ENCODE measurements at regions not wholly inside any gene's neighbourhood (a gene's known extent, or its start where the extent isn't known, plus 50 kb on each side); places are given as distances from the start of the nearest gene placed in this dataset.

- TF ChIP-seq ZNF337 (CRISPR knock-in tag; IDR thresholded peaks at IDR 0.05; ENCODE audit: borderline replicate concordance, low read depth) (no peak), KDM3A (CRISPR knock-in tag; IDR thresholded peaks at IDR 0.05; ENCODE audit: low read depth) (no peak), ZNF543 (CRISPR knock-in tag; IDR thresholded peaks at IDR 0.05) (no peak), RFXANK (CRISPR knock-in tag; IDR thresholded peaks at IDR 0.05) (no peak), ARID2 (CRISPR knock-in tag; IDR thresholded peaks at IDR 0.05; ENCODE audit: borderline replicate concordance) (no peak), NR3C1 (CRISPR knock-in tag; IDR thresholded peaks at IDR 0.05) (no peak), PRPF4 (IDR thresholded peaks at IDR 0.05; ENCODE audit: low read depth, low read length, poor library complexity, severe bottlenecking) (no peak), BCL6 (CRISPR knock-in tag; IDR thresholded peaks at IDR 0.05) (0 out of 2 replicates have a peak, but pooled peaks have one; percentile 8), HES4 (CRISPR knock-in tag; IDR thresholded peaks at IDR 0.05; ENCODE audit: borderline replicate concordance) (no peak), ARNTL (CRISPR knock-in tag; IDR thresholded peaks at IDR 0.05) (no peak), PITX1 (CRISPR knock-in tag; IDR thresholded peaks at IDR 0.05) (no peak), ZNF724P (CRISPR knock-in tag; IDR thresholded peaks at IDR 0.05; ENCODE audit: borderline replicate concordance) (no peak), ZBTB38 (CRISPR knock-in tag; IDR thresholded peaks at IDR 0.05) (no peak), NR1H2 (CRISPR knock-in tag; IDR thresholded peaks at IDR 0.05; ENCODE audit: borderline replicate concordance, low read depth) (no peak), TFDP1 (CRISPR knock-in tag; IDR thresholded peaks at IDR 0.05; ENCODE audit: borderline replicate concordance) (no peak), EZH2 (conservative IDR thresholded peaks at IDR 0.05; ENCODE audit: low read depth, low read length) (no peak), MTA1 (CRISPR knock-in tag; IDR thresholded peaks at IDR 0.05; ENCODE audit: borderline replicate concordance) (no peak), MED13 (CRISPR knock-in tag; IDR thresholded peaks at IDR 0.05) (no peak), RAD21 (CRISPR knock-in tag; IDR thresholded peaks at IDR 0.05) (no peak), PHF20 (CRISPR knock-in tag; IDR thresholded peaks at IDR 0.05) (no peak), NFIC (IDR thresholded peaks at IDR 0.05; ENCODE audit: low read length) (no peak)
- TF ChIP-seq, protein P1, sequence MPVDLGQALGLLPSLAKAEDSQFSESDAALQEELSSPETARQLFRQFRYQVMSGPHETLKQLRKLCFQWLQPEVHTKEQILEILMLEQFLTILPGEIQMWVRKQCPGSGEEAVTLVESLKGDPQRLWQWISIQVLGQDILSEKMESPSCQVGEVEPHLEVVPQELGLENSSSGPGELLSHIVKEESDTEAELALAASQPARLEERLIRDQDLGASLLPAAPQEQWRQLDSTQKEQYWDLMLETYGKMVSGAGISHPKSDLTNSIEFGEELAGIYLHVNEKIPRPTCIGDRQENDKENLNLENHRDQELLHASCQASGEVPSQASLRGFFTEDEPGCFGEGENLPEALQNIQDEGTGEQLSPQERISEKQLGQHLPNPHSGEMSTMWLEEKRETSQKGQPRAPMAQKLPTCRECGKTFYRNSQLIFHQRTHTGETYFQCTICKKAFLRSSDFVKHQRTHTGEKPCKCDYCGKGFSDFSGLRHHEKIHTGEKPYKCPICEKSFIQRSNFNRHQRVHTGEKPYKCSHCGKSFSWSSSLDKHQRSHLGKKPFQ (CRISPR knock-in tag; IDR thresholded peaks at IDR 0.05; ENCODE audit: insufficient replicate concordance): no peak
- TF ChIP-seq, protein P2, sequence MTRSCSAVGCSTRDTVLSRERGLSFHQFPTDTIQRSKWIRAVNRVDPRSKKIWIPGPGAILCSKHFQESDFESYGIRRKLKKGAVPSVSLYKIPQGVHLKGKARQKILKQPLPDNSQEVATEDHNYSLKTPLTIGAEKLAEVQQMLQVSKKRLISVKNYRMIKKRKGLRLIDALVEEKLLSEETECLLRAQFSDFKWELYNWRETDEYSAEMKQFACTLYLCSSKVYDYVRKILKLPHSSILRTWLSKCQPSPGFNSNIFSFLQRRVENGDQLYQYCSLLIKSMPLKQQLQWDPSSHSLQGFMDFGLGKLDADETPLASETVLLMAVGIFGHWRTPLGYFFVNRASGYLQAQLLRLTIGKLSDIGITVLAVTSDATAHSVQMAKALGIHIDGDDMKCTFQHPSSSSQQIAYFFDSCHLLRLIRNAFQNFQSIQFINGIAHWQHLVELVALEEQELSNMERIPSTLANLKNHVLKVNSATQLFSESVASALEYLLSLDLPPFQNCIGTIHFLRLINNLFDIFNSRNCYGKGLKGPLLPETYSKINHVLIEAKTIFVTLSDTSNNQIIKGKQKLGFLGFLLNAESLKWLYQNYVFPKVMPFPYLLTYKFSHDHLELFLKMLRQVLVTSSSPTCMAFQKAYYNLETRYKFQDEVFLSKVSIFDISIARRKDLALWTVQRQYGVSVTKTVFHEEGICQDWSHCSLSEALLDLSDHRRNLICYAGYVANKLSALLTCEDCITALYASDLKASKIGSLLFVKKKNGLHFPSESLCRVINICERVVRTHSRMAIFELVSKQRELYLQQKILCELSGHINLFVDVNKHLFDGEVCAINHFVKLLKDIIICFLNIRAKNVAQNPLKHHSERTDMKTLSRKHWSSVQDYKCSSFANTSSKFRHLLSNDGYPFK (CRISPR knock-in tag; IDR thresholded peaks at IDR 0.05; ENCODE audit: borderline replicate concordance): no peak
- TF ChIP-seq, protein P3, sequence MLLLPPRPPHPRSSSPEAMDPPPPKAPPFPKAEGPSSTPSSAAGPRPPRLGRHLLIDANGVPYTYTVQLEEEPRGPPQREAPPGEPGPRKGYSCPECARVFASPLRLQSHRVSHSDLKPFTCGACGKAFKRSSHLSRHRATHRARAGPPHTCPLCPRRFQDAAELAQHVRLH (CRISPR knock-in tag; IDR thresholded peaks at IDR 0.05; ENCODE audit: borderline replicate concordance, low read depth): no peak
- TF ChIP-seq, protein P4, sequence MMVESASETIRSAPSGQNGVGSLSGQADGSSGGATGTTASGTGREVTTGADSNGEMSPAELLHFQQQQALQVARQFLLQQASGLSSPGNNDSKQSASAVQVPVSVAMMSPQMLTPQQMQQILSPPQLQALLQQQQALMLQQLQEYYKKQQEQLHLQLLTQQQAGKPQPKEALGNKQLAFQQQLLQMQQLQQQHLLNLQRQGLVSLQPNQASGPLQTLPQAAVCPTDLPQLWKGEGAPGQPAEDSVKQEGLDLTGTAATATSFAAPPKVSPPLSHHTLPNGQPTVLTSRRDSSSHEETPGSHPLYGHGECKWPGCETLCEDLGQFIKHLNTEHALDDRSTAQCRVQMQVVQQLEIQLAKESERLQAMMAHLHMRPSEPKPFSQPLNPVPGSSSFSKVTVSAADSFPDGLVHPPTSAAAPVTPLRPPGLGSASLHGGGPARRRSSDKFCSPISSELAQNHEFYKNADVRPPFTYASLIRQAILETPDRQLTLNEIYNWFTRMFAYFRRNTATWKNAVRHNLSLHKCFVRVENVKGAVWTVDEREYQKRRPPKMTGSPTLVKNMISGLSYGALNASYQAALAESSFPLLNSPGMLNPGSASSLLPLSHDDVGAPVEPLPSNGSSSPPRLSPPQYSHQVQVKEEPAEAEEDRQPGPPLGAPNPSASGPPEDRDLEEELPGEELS (CRISPR knock-in tag; IDR thresholded peaks at IDR 0.05): no peak
These were observed 66.1 kb upstream of the NR2F2 start (continued) for GRCh38 chr15:96264351-96264798.
